Activated T-cell treated with anti-CD3 and anti-CD28 coated beads, Interleukin-2, amount 50 U/mL, for 1 hour (primary cell): ENCODE measurements at regions not wholly inside any gene's neighbourhood (a gene's known extent, or its start where the extent isn't known, plus 50 kb on each side); places are given as distances from the start of the nearest gene placed in this dataset.
"Not testable (repeated sequence)": the region's sequence is repeated elsewhere in the genome, so short reads cannot be mapped to it uniquely, and the experiment has no call there.

Source experiments
- DNase-seq: peaks from one replicate; pipeline ENCODE4 v3.0.0-alpha.2; 2020

- DNase-seq: no peak
These were observed 288.6 kb downstream of the OXSM start for GRCh38 chr3:26078539-26078938.

DNA sequence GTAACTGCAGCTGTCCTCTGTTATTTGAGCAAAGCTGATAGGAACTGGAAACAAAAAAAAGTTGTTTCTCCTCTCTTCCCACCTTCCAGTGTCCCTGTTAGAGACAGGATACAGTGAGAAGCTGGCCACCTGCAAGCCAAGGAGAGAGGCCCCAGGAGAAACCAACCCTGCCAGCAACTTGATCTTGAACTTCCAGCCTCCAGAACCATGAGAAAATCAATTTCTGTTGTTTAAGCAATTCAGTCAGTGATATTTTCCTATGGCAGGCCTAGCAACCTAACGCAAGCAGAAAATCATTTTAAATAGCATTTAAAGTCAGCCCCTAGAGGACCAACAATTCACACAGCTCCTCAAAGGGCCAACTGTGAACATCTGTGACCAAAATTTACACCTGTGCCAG lies 291.3 kb downstream of the OXSM start:
- DNase-seq: no peak

DNA sequence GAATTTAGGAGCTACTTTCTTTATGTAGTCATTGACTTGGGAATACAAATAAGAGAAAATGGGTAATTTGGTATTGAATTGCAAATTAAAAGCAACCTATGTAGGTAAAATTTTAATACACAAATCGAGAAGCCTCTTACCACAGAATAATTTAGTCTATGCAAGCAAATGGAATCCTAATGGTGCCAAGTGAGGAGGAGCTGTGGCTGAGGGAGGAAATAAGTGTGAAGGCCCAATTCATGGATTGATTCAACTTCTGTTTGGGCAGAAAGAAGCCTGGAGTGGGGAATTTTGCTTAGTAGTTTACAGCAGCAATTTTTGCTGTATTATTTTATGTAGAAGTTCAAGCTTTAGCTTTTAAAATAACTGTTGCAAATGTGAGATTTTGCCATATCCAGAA lies 291.9 kb downstream of the OXSM start:
- no peak for DNase-seq

DNA sequence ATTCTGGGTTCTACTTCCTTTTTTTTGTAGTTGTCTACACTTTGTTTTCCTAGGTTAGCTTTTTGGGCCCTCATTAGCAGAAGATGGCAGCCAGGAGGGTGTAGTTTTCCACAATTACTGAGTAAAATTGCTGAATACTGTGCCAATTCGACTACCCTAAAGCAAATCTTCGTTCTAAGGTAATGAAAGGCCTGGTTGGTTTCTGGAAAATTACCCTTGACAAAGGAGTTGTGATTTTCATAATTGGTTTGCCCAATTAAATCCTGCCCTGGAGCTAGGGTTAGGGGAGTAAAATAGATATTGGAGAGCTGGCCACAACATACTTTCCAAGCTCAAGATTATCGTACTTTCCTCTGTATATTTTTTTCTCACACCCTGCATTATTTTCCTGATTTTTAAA lies 293.0 kb downstream of the OXSM start:
- DNase-seq: no peak

- no peak for DNase-seq
These were observed 294.7 kb downstream of the OXSM start for GRCh38 chr3:26084629-26085028.

GRCh38 chr3:26087751-26088150 lies 297.9 kb downstream of the OXSM start:
- no peak for DNase-seq

DNA sequence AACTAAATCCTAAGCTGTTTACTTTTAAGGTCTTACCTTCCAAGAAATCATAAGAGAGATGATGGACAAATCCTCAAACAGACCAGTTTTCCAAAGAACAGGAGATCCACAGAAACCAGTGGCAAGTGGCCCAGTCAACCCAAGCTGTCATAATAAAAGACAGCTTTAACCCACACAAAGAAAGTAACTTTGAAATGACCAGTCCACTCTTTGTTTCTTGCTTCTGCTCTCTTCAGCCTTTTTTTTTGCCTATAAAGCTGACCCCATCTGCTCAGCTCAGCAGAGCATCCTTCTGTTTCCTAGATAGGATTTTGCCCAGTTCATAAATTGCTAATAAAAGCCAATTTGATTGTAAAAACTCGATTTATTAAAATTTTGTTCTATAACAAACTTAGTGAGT lies 299.4 kb downstream of the OXSM start:
- no peak for DNase-seq

- DNase-seq: no peak
These were observed 300.7 kb downstream of the OXSM start for GRCh38 chr3:26090589-26090988.

GRCh38 chr3:26091096-26091495 lies 301.2 kb downstream of the OXSM start:
- DNase-seq: no peak

DNA sequence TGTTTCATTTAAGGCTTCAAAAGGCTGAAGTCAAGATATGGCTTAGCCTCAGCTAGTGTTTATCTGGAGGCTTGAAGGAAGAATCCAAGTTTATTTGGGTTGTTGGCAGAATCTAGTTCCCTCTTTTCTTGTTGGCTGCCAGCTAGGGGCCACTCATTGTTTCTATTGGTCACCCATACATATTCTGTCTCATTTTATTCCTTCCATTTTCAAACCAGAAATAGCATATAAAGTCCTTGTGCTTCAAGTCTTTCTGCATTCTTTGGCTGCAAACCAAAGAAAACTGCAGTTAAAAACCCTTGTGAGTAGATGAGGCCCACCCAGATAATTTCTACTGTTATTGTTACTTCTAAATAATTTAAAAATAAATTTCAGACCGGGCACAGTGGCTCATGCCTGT lies 301.7 kb downstream of the OXSM start:
- DNase-seq: no peak

DNA sequence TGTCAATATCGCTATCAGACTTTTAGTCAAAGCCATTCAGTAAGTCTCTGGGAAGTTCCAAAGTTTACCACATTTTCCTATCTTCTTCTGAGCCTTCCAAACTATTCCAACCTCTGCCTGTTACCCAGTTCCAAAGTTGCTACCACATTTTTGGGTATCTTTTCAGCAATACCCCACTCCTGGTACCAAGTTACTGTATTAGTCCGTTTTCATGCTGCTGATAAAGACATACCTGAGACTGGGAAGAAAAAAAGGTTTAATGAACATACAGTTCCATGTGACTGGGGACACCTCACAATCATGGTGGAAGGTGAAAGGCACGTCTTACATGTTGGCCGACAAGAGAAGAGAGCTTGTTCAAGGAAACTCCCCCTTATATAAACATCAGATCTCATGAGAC lies 307.2 kb downstream of the OXSM start:
- not testable (repeated sequence) for DNase-seq

DNA sequence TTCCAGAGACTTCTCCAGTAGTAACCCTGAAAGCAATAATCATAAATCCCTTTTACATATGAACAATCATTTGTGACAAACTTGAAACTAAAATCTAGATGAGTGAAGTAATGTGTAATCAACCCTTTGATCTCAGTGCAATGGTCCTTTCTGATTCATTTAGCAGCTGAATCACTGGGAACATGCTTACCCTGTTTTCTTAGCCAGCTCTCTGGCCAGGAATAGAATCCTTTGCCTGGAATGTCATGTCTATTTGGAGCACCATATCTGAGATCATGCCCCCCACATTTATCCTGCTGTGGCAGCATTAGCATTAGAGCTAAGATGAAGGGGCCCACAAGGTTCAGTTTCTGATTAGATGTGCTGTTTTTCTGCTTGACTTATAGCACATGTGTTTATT lies 309.8 kb downstream of the OXSM start:
- DNase-seq: no peak

DNA sequence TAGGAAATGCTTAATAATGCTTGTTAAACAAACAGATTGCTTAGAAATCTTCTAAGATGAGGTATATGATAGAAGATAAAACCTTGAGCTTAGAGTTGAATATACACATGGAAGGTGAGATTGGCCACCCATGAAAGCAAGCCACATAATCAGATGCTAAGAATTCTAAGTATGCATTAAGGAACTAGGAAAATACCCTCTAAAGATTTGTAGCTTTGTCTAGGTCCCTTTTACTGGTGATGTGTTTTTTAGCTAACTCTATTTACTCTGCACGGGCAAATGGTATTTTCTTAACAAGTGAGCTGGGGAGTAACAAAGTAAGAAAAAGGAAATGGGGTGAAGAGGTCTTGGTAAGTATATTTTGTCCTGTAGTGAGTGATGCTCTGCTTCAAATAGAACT lies 310.3 kb downstream of the OXSM start:
- no peak for DNase-seq

GRCh38 chr3:26102376-26102775 lies 312.5 kb downstream of the OXSM start:
- DNase-seq: no peak

DNA sequence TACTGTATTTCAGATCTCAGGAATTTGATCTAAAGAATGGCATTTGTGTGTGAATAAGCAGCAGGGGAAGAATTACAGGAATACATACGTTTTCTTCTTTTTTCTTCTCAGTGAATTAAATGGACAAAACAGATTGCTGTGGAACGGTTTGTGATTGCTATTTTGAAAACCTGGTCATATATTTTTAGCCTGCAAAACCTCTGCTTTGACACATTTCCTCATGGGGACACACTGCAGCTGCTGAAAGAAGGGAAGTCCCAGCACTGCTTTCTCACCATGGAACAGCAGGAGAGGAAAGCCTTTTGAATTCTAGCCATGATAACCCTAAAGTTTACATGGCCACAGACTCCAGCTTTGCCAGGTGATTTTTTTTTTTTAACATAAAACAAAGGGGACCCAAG lies 315.0 kb downstream of the OXSM start:
- DNase-seq: no peak

DNA sequence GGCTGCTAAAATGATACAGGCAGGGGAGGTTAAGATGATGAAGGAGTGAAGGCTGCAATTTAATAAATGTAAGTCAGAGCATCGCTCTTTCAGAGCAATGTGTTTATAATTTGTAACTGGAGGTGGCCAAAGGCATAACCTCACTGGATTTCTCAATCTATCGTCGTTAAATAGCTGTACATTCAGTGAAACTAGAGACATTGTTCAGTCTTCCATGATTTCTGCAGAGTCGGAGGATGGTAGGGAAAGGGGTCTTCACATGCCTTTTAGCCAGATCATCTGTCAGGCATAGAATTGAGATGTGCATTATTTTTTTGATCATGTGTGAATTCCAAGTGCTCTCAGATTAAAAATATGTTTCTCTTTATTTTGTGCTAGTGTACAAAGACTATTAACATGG lies 315.4 kb downstream of the OXSM start:
- no peak for DNase-seq

- no peak for DNase-seq
These were observed 316.3 kb downstream of the OXSM start for GRCh38 chr3:26106228-26106627.

GRCh38 chr3:26108846-26109489 lies 319.1 kb downstream of the OXSM start:
- DNase-seq: no peak

DNA sequence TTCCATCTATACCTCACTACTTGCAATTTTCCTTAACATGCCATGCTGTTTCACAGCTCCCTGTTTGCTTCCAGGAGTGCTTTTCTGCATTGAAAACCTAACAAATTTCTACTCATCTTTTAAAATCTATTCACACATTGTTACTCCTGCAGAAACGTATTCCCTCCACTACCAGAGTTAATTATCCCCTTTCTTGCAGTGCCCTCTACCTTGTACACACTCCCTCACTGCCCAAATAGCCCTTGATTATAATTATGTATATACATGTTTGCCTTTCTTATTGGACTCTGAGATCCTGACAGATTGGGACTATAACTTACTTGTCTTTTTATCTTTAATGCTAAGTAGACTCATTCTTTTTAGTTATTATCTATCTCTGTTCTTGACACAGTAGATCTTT lies 325.0 kb downstream of the OXSM start:
- no peak for DNase-seq

DNA sequence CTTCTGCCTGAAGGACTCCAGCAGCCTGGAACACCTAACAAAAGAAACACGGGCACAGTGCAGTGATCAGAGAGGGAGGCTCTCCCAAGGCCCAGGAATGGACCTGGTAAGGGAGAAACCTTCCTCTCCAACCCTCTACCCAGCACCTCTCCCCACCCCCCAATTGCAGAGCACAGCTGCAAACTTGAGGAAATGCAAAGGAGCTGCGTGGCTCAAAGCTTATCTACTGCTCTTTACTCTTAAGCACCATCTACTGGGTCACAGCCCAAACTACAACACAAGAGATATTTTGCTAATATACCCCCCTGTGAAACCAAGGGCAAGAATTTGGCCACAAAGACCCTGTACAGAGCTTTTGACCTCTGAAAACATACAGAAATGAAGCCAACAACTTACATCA lies 328.3 kb downstream of the OXSM start:
- no peak for DNase-seq

- no peak for DNase-seq
These were observed 343.1 kb downstream of the OXSM start for GRCh38 chr3:26132942-26133341.

DNA sequence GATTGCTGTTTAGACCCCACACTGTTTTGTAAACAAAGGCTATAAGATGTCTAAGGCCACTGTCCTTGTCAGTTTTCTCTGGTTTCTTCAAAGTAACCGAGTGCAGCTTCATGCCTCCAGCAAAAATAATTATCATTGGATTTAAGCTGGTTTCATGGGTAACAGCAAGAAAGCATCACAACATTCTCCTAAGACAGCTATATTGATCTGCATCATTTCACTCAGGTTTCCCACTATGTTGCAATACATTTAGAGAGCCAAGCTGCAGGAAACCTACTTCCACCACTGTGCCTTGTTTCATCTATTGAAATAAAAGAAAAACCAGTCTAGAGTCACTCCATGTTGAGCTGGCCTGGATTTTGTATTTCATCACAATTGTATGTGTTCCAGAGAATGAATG lies 351.4 kb downstream of the OXSM start:
- DNase-seq: no peak

DNA sequence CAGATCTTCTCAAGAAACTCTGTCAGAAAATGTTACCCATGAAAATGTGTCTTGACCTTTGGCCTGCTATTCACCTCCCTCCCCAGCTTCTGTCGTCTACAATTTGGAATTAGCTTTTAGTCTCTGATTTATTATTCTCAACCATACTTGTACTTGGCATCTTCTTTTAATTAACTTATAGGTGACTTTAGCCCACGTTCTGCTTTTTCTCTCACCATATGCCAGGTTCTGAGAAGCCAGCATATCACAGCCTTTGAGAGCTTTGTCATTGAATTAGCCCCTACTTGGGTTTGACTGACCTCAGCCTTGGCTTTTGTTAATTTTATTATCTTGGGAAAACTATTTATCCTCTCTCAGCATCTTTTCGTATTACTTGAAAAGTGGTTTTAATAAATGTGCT lies 355.9 kb downstream of the OXSM start:
- no peak for DNase-seq

- DNase-seq: not testable (repeated sequence)
These were observed 367.5 kb downstream of the OXSM start for GRCh38 chr3:26157428-26157827.

DNA sequence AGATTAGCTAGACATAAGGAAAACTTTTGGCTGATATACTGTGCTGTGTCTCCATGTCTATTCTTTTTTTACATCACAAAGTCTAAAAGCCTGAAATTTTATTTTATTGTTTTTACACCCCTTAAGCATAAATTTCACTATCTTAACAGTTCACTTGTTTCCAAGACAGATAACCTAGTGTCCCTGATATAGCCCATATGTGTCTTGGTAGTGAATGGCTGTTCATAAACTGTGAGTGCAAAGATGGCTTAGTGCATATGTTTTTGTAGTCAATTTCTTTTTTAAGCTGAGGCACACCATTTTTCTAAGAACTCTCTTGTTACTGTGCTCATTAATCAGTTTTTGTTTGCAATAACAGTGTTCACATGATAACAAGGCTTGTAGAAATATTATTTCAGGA lies 381.1 kb downstream of the OXSM start:
- no peak for DNase-seq

GRCh38 chr3:26191556-26191955 lies 401.7 kb downstream of the OXSM start:
- DNase-seq: no peak
